ENCODE measurements at regions not wholly inside any gene's neighbourhood (a gene's known extent, or its start where the extent isn't known, plus 50 kb on each side); places are given as distances from the start of the nearest gene placed in this dataset.

- no peaks in the 10 kb centered on the region for H3K23me2 ChIP-seq (ENCODE audit: insufficient read length, low read depth, low read length, poor library complexity, severe bottlenecking)
- DNase-seq = no peak
- no peak overlapping the region for H4K8ac ChIP-seq (replicated peaks; ENCODE audit: insufficient read length, low read depth, low read length)
- no peak overlapping the region for H3K56ac ChIP-seq (ENCODE audit: insufficient read length, low read depth, low read length)
- H3K27me3 ChIP-seq (ENCODE audit: insufficient read depth, low read length) = no peaks in the 10 kb centered on the region
- H3K4me1 ChIP-seq (ENCODE audit: insufficient read depth, low read length) = no peaks in the 10 kb centered on the region; the same call in 1 of the 2 replicates
- H3K18ac ChIP-seq (ENCODE audit: insufficient read length, low read depth, low read length) = no peak overlapping the region
- H3K23ac ChIP-seq (ENCODE audit: insufficient read length, low read depth, low read length) = no peak overlapping the region
- H3K27me3 Mint-ChIP-seq (ENCODE audit: low read depth) = no peaks in the 10 kb centered on the region
- H4K5ac ChIP-seq (ENCODE audit: insufficient read length, low read depth, low read length) = no peak overlapping the region
- H3K36me3 Mint-ChIP-seq (ENCODE audit: insufficient read depth in 1 of 3, low read depth in 3 of 3) = no peaks in the 10 kb centered on the region
- H4K91ac ChIP-seq (ENCODE audit: insufficient read length, low read depth, low read length) = no peak overlapping the region
- H2BK120ac ChIP-seq (ENCODE audit: low read depth, low read length, poor library complexity, severe bottlenecking) = no peak overlapping the region
- H2AK5ac ChIP-seq (ENCODE audit: insufficient read length, low read length) = no peak overlapping the region
- H3K4me1 Mint-ChIP-seq = peaks cover 14 to 24% of the 10 kb centered on the region in 2 experiments
- no peak overlapping the region for H2BK20ac ChIP-seq (ENCODE audit: low read depth, low read length, poor library complexity, severe bottlenecking)
- H2AFZ ChIP-seq (ENCODE audit: low read length) = no peak overlapping the region
- no peak overlapping the region for H2BK5ac ChIP-seq (ENCODE audit: insufficient read length, low read length)
- no peak overlapping the region for H3T11ph ChIP-seq (ENCODE audit: low read length)
- no peak overlapping the region for H3K27ac ChIP-seq (ENCODE audit: insufficient read length, low read depth, low read length)
- no peaks in the 10 kb centered on the region for H3K9me3 Mint-ChIP-seq
- no peak overlapping the region for H2BK12ac ChIP-seq (ENCODE audit: insufficient read length, low read depth, low read length)
- no peak for TF ChIP-seq CTCF (conservative IDR thresholded peaks at IDR 0.05)
- no peaks in the 10 kb centered on the region for H3K79me2 ChIP-seq (ENCODE audit: insufficient read depth, low read length)
- H3K27ac Mint-ChIP-seq = no peak overlapping the region
- no peaks in the 10 kb centered on the region for H3K79me1 ChIP-seq (ENCODE audit: insufficient read depth, low read depth, low read length, poor library complexity, severe bottlenecking)
- H3K9me3 ChIP-seq (ENCODE audit: control insufficient read depth, low read depth, low read length) = no peaks in the 10 kb centered on the region
- no peak overlapping the region for H3K4ac ChIP-seq (ENCODE audit: low read depth, low read length)
- H4K20me1 ChIP-seq (ENCODE audit: control insufficient read depth, insufficient read depth, insufficient read length) = no peaks in the 10 kb centered on the region
- H2BK15ac ChIP-seq (ENCODE audit: low read depth, low read length) = no peak overlapping the region
- no peak overlapping the region for H3K4me2 ChIP-seq (ENCODE audit: insufficient read depth, insufficient read length, low read length)
- H3K14ac ChIP-seq (ENCODE audit: insufficient read depth, low read length) = no peak overlapping the region
- no peak overlapping the region for H3K4me3 Mint-ChIP-seq
- no peak overlapping the region for H3K9ac ChIP-seq (ENCODE audit: extremely low read depth, insufficient read length, low read length)
Measured at GRCh38 chr9:18331310-18331684, 142.7 kb upstream of the ADAMTSL1 start.
